ENCODE measurements at regions not wholly inside any gene's neighbourhood (a gene's known extent, or its start where the extent isn't known, plus 50 kb on each side); places are given as distances from the start of the nearest gene placed in this dataset.
A peak's percentile ranks its signal among the peaks of the same experiment; 100 is the strongest.
"Not testable (repeated sequence)": the region's sequence is repeated elsewhere in the genome, so short reads cannot be mapped to it uniquely, and the experiment has no call there.

DNA sequence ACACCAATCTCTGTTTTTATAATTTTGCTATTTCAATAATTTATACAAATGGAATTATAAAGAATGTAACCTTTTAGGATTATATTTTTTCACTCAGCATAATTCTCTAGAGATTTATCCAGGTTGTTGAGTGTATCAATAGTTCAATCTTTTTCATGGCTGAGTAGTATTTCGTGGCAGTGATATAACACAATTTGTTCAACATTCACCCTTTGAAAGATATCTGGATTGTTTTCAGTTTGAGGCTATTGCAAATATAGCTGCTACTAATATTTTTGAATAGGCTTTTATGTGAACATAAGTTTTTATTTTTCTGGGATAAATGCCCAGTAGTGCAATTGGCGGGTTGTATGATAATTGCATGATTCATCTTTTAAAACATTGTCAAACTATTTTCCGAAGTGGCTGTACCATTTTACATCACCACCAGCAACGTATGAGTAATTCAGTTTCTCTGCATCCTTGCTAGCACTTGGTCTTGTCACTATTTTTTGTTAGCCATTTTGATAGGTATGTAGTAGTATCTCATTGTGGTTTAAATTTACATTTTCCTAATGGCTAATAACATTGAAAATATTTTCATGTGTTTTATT, 55.6 kb upstream of the ABCD3 start:
- H3K4me1 ChIP-seq = no peaks in the 10 kb centered on the region
- no peak overlapping the region for H3K27ac ChIP-seq
- DNase-seq = no peak
- no peaks in the 10 kb centered on the region for H3K27me3 ChIP-seq
- peaks cover 8% of the 10 kb centered on the region; the same call in 1 of the 2 replicates for H3K9me3 ChIP-seq (replicated peaks)
- H3K4me3 ChIP-seq = no peak overlapping the region
- no peaks in the 10 kb centered on the region for H3K36me3 ChIP-seq

DNA sequence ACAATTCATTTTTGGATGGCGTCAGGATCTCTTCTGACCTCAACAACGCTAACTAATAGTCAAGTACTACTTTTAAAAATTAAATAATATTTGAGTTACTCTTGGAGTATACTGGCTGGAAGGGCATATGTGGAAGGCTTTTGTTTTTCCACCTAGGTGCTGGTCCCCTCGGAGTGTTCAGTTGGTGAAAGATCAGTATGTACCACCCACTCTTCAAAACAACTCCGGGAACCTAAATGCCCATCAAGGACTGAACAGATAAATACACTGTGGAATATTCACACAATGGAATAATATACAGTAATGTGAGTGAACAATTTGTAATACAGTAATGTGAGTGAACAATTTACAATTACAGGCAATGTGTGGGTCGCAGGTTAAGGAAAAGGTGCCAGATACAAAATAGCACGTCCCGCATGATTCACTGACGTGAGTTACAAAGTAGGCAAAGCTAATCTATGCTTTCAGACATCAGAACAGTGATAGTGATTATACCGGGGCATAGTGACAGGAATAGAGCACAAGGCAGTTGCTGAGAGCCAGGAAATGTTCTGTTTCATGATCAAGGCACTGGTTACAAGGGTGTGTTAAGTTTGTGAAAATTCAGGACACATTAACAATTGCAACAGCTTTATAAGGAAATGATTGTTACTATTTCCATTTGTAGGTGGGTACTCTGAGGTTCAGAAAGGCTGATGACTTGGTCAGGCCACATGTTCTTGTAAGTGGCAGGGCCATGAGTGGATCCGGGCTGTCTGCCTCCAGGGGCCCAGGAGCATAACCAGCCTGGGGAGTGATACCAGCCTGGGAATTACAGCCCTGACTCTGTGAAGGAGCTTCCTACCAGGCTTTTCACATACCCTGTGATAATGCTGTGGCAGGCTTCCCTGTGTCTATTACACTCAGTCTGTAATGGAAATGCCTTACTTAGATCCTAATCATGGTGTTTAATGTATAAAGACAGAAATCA, 59.3 kb upstream of the ABCD3 start:
- Histone ChIP-seq H3K9me3 (replicated peaks) (peaks cover 5% of the 10 kb centered on the region; the same call in 1 of the 2 replicates), H3K27ac (no peak overlapping the region), H3K4me1 (no peaks in the 10 kb centered on the region), H3K4me3 (no peak overlapping the region), H3K36me3 (no peaks in the 10 kb centered on the region), H3K27me3 (no peaks in the 10 kb centered on the region)
- no peak for DNase-seq

DNA sequence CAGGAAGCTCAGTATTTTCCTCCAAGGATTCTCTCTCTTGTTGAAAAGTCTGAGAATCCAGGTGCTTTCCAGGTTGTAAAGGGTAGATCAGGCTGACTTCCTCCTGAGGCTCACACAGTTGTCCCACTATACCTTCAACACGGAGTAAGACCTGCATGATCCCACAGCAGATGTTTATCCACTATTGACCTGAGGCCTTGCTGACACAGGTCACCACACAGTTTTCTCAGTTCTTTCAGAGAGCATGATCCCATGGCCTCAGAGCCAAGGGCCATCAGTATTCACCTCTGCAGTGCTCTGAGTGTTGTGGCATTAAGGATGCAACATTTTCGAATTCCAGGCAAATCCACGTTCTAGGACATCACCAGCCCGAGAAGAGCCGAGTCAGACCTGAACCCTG, 60.5 kb upstream of the ABCD3 start:
- Histone ChIP-seq H3K4me3 (no peak overlapping the region), H3K9me3 (replicated peaks) (peaks cover 3% of the 10 kb centered on the region; the same call in 1 of the 2 replicates), H3K4me1 (peaks cover 2% of the 10 kb centered on the region), H3K36me3 (no peaks in the 10 kb centered on the region), H3K27me3 (no peaks in the 10 kb centered on the region), H3K27ac (no peak overlapping the region)
- DNase-seq = no peak

DNA sequence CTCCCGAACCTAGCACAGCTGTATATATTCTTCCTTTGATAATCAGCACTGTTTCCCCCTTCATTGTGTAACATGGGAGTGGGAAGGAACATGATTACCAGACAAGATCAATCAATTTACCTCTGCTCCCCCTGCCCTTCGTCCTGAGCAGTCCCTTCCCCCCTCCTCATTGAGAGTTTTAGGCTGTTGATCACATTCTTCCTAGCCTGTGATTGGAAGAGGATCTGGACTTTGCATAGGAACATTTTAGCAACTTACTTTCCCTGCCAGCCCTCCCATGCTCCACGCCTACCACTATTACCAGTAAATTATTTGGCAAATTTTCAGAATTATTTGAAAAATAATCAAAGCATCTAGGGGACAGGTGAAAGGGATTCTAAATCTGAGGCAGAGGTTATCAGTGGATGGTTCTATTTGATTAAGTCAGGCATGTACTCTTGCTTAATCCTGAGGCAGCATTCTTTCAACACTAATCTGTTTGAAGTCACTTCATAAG, 62.7 kb upstream of the ABCD3 start:
- Histone ChIP-seq H3K4me3 (no peak overlapping the region), H3K9me3 (replicated peaks) (no peaks in the 10 kb centered on the region), H3K4me1 (peaks cover 10% of the 10 kb centered on the region)

DNA sequence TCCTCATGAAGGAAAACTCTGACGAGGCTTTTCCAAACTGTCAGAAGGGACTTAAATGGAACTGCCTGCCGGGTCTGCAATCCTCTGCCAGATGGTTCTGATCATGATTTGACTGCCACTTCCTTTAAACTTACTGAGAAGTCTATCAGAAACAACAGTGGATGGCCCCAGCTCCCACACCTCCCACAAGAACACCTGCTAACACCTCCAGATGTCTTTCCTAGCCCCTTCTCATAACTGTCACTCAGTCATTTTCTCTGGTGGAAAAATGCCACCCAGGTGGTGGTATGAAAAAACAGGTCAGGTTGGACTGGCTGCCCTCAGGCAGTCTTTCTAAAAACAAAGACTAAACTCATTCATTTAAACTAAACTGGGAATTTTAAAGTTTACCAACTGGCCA, 66.7 kb upstream of the ABCD3 start:
- Histone ChIP-seq H3K9me3 (replicated peaks) (no peaks in the 10 kb centered on the region), H3K4me3 (no peak overlapping the region), H3K36me3 (no peaks in the 10 kb centered on the region), H3K27me3 (peaks cover 5% of the 10 kb centered on the region; the same call in 1 of the 2 replicates), H3K4me1 (peaks cover 10% of the 10 kb centered on the region), H3K27ac (no peak overlapping the region)
- no peak for DNase-seq

More for the DNA sequence above, 62.7 kb upstream of the ABCD3 start:
- peaks cover 5% of the 10 kb centered on the region; the same call in 1 of the 2 replicates for H3K27me3 ChIP-seq
- H3K36me3 ChIP-seq = no peaks in the 10 kb centered on the region
- no peak overlapping the region for H3K27ac ChIP-seq
- DNase-seq = no peak

DNA sequence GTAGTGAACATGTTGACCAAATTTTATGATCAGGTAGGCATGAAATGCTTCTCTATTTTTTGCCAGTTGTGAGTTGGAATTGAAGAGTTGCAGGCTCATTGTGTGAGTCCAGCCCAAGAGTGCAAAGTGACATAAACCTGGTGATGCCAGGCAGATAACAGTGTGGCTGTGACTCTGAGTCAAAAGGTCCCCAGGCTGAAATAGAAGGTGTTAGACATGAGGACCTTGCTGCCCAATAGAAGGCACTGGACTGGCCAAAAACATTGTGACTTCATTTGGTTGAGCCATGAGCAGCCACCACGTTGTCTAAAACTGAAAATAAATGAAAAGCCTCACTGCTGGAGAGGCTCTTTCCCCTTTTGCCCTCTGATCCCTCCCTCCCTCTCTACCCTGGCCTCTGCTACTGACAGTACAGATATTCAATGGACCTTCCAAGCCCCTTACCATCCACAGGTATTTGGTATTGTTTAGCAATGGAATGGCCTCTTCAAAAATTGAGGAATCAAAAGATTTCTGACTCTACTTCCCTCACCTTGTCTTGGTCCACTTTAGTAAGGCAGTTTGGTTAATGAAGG, 67.8 kb upstream of the ABCD3 start:
- Histone ChIP-seq H3K27ac (no peak overlapping the region), H3K9me3 (replicated peaks) (no peaks in the 10 kb centered on the region), H3K4me3 (no peak overlapping the region), H3K4me1 (peaks cover 10% of the 10 kb centered on the region), H3K36me3 (no peaks in the 10 kb centered on the region), H3K27me3 (peaks cover 5% of the 10 kb centered on the region; the same call in 1 of the 2 replicates)
- DNase-seq = no peak

DNA sequence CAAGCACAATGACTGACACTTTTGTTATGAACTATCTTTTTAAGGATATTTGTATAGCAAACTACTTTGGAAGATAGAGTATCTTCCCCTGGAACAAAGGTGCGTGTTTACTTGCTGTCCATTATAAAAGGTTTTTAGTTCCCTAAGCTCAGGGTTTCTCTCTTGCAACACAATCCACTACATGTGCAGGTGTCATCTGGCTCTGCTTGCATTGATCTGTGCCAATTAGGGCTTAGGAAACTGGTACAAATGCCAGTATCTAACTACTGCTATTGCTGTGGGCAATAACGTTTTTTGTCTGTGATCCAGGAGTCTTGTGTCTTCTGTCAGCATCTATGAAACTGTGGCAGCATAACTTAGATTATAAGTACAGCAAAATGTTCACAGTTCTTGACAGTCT, 68.3 kb upstream of the ABCD3 start:
- Histone ChIP-seq H3K36me3 (no peaks in the 10 kb centered on the region), H3K4me3 (no peak overlapping the region), H3K4me1 (peaks cover 10% of the 10 kb centered on the region), H3K27ac (no peak overlapping the region), H3K9me3 (replicated peaks) (no peaks in the 10 kb centered on the region), H3K27me3 (peaks cover 5% of the 10 kb centered on the region; the same call in 1 of the 2 replicates)
- no peak for DNase-seq

DNA sequence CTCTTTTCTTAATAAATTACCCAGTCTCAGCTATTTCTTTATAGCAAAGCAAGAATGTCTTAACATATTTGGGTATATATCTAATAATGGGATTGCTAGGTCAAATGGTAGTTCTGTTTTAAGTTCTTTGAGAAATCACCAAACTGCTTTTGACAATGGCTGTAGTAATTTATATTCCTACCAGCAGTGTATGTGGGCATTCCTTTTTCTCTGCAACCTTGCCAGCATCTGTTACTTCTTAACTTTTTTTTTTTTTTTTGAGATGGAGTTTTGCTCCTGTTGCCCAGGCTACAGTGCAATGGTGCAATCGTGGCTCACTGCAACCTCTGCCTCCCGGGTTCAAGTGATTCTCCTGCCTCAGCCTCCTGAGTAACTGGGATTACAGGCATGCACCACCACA, 69.8 kb upstream of the ABCD3 start:
- not testable (repeated sequence) for H3K9me3 ChIP-seq (replicated peaks); H3K36me3 ChIP-seq; H3K27me3 ChIP-seq; DNase-seq; H3K27ac ChIP-seq; H3K4me3 ChIP-seq
- H3K4me1 ChIP-seq = peaks cover 10% of the 10 kb centered on the region

DNA sequence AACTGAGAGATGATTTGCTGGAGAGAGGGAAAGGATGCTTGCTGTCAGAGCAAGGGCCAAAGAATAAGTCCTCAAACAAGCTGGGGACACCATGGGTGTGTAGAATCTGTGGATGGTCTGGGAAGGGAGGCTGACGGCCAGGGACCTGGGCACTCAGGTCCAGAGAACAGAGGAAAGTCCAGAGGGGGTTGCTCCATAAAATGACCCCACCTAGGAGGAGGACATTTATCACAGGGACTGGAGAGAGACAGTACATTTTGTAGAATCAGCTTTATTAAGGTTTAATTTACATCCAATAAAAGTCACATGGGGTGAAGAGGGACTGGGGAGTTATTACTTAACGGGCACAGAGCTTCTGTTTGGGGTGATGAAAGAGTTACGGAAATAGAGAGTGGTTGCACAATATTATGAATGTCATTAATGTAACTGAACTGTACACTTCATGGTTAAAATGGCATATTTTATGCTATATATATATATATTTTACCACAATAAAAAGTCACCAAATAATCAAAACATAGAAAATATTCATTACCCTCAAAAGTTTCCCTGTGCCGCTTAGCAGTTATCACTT, 73.0 kb upstream of the ABCD3 start:
- Histone ChIP-seq H3K4me3 (no peak overlapping the region), H3K27me3 (no peaks in the 10 kb centered on the region), H3K27ac (no peak overlapping the region), H3K9me3 (replicated peaks) (no peaks in the 10 kb centered on the region), H3K4me1 (no peaks in the 10 kb centered on the region), H3K36me3 (no peaks in the 10 kb centered on the region)
- no peak for DNase-seq

DNA sequence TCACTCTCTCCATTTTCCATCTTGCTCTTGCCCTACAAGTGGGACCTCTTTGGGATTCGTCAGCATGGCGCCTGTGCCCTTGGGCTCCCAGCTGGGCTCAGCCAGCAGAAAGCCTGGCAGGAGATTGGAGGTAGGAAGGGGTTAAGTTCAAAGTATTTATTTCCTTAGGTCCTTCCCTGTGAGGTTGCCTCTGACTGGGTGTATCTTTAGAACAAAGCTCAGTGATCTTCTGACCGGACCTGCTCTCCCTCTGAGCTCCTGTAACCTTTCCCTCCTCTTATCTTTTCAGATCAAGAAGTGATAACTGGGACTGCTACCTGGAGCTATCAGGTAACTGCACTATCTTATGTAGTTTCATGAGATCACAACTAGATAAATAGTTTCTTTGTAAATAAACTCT, 75.8 kb upstream of the ABCD3 start:
- H3K9me3 ChIP-seq (replicated peaks) = no peaks in the 10 kb centered on the region
- DNase-seq = no peak

DNA sequence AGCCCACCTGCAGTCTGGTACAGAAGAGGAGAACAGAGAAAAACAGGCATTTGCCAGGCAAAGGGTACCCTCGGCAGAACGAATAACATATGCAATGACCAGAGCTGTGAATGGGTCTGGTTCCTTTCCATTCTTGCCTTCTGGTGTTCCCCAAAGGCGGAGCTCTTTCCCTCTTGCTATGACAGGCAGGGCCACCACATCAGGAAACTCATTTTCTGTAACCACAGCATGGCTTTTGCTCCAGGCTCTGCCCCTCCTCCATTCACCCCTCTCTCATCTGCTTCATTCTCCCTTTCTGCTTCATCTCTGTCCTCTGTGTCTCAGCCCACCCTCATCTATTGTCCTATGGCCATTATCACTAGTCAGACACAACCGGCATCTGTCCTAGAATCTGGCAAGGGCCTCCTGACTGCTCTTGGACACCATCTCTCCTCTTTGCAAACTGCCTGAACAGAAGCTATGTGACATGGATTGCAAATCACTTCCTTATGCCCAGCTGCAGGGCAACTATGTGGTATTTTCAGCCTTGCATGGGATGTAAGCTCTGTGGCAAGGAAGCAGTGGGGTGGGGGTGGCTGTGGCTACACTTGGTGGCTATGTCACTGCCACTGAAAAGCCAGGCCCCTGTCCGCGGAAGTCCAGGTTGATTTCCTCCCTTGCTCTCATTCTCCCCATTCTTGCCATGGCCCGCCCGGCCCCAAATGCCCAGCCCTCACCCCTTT, 78.8 kb upstream of the ABCD3 start:
- Histone ChIP-seq H3K36me3 (no peaks in the 10 kb centered on the region), H3K9me3 (replicated peaks) (no peaks in the 10 kb centered on the region), H3K4me3 (no peak overlapping the region), H3K27ac (no peak overlapping the region), H3K4me1 (no peaks in the 10 kb centered on the region), H3K27me3 (no peaks in the 10 kb centered on the region)
- no peak for DNase-seq

More for the DNA sequence above, 75.8 kb upstream of the ABCD3 start:
- Histone ChIP-seq H3K4me1 (no peaks in the 10 kb centered on the region), H3K27me3 (no peaks in the 10 kb centered on the region), H3K27ac (no peak overlapping the region), H3K4me3 (no peak overlapping the region), H3K36me3 (no peaks in the 10 kb centered on the region)

DNA sequence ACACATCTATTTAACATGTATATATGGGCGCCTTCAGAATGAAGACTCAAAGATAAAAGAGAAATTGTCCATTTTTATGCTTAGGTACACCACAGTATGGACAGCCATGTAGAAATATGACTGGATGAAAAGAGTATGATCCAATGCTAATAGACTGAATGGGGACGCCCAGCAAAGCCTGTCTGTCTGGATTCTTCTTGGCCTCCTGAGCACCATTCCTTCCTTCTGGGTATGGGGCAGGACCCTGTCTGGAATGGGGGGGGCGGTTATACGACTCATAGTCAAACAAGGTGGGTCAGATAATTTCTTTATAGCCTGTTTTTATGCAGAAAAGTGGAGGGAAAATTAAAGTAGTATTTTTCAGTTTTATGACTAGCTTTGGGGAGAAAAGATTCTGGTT, 81.2 kb upstream of the ABCD3 start:
- H3K27me3 ChIP-seq = no peaks in the 10 kb centered on the region
- no peak overlapping the region for H3K27ac ChIP-seq
- H3K4me1 ChIP-seq = no peaks in the 10 kb centered on the region
- no peaks in the 10 kb centered on the region for H3K36me3 ChIP-seq
- DNase-seq = no peak
- H3K4me3 ChIP-seq = no peak overlapping the region
- no peaks in the 10 kb centered on the region for H3K9me3 ChIP-seq (replicated peaks)

DNA sequence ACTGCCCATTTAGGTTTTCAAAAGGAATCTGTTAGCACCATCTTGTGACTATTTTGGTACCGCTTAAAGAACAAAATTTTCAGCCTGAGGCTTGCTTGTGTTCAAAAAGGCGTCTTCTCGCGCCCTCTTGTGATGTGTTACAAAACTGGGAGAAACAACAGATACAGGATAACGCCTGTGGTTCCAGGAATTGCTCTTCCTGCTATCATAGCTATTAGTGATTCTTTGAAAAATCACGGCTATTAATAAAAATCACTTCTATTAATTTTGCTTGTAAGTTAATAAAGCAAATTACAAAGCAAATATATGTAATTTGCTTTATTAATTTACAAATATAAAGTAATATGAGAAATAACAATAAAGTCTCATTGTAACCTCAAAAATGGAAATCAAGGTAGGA, 82.2 kb upstream of the ABCD3 start:
- no peak overlapping the region for H3K27ac ChIP-seq
- no peaks in the 10 kb centered on the region for H3K9me3 ChIP-seq (replicated peaks)
- no peaks in the 10 kb centered on the region for H3K36me3 ChIP-seq
- H3K4me1 ChIP-seq = no peaks in the 10 kb centered on the region
- no peak overlapping the region for H3K4me3 ChIP-seq
- no peaks in the 10 kb centered on the region for H3K27me3 ChIP-seq
- peak; percentile 61 to 87 for DNase-seq

DNA sequence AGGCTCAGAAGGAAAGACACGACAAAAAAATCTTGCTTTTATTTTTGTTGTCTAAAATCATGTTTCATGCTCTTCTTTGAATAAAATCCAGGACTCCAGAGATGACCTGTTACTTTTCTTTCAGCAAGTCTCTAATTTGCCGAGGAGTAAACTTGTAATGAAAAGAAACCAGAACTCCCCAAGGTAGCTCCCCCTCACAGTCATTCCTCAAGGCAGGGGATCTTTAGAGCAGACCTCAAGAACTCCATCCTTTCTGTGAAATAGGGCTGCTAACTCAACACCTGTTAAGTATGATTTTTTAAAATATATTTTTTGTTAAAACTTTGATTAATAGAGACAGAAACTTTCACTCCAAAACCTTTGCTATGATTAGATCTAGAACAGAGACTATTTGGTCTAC, 82.7 kb upstream of the ABCD3 start:
- H3K4me1 ChIP-seq = no peaks in the 10 kb centered on the region
- no peaks in the 10 kb centered on the region for H3K36me3 ChIP-seq
- DNase-seq = no peak
- H3K9me3 ChIP-seq (replicated peaks) = no peaks in the 10 kb centered on the region
- H3K27me3 ChIP-seq = no peaks in the 10 kb centered on the region
- no peak overlapping the region for H3K27ac ChIP-seq
- no peak overlapping the region for H3K4me3 ChIP-seq
